ENCODE measurements at regions not wholly inside any gene's neighbourhood (a gene's known extent, or its start where the extent isn't known, plus 50 kb on each side); places are given as distances from the start of the nearest gene placed in this dataset.
A peak's percentile ranks its signal among the peaks of the same experiment; 100 is the strongest.

GRCh38 chr4:102449751-102450352 is 51.3 kb upstream of the NFKB1 start:
- BruUV-seq (replicated peaks), result no TSS peak
- in situ Hi-C loops (cut with HindIII; ENCODE audit: extremely low pct_ligation_motif_present, low pct_unique_long_range_greater_than_20kb), result loop anchor here (10.0 kb wide), 1 partner anchor 165 kb away; no protein-coding TSS in a partner anchor
- TF ChIP-seq NFYB (CRISPR knock-in tag; IDR thresholded peaks at IDR 0.05) (no peak), HMG20B (CRISPR knock-in tag; conservative IDR thresholded peaks at IDR 0.05) (no peak), GATAD2A (CRISPR knock-in tag; IDR thresholded peaks at IDR 0.05) (peak; percentile 35; the same call in 1 of the 2 replicates), ARID4A (CRISPR knock-in tag; IDR thresholded peaks at IDR 0.05; ENCODE audit: borderline replicate concordance) (no peak), ZNF326 (CRISPR knock-in tag; IDR thresholded peaks at IDR 0.05; ENCODE audit: borderline replicate concordance) (no peak), CAMTA2 (CRISPR knock-in tag; IDR thresholded peaks at IDR 0.05; ENCODE audit: borderline replicate concordance) (no peak), ZNF784 (CRISPR knock-in tag; IDR thresholded peaks at IDR 0.05; ENCODE audit: borderline replicate concordance) (no peak), ARHGAP35 (CRISPR knock-in tag; IDR thresholded peaks at IDR 0.05; ENCODE audit: borderline replicate concordance) (no peak), NR2C2 (CRISPR knock-in tag; IDR thresholded peaks at IDR 0.05; ENCODE audit: borderline replicate concordance) (no peak), MBNL3 (CRISPR knock-in tag; conservative IDR thresholded peaks at IDR 0.05) (no peak), ZNF274 (CRISPR knock-in tag; IDR thresholded peaks at IDR 0.05) (no peak), HDAC6 (IDR thresholded peaks at IDR 0.05; ENCODE audit: low read depth, low read length) (no peak), CERS6 (CRISPR knock-in tag; IDR thresholded peaks at IDR 0.05) (no peak), NBN (conservative IDR thresholded peaks at IDR 0.05) (no peak), FOSL2 (CRISPR knock-in tag; IDR thresholded peaks at IDR 0.05) (no peak), MYNN (CRISPR knock-in tag; IDR thresholded peaks at IDR 0.05; ENCODE audit: low read depth) (no peak), NONO (IDR thresholded peaks at IDR 0.05) (no peak), NONO (CRISPR knock-in tag; conservative IDR thresholded peaks at IDR 0.05) (no peak), RNF2 (conservative IDR thresholded peaks at IDR 0.05; ENCODE audit: low read depth) (no peak), ZNF720 (CRISPR knock-in tag; IDR thresholded peaks at IDR 0.05) (no peak), ZBTB20 (CRISPR knock-in tag; IDR thresholded peaks at IDR 0.05; ENCODE audit: borderline replicate concordance, low read depth) (no peak), ZNF879 (CRISPR knock-in tag; IDR thresholded peaks at IDR 0.05) (no peak)

More at GRCh38 chr4:102449751-102450352, 51.3 kb upstream of the NFKB1 start:
- H3K4me3 ChIP-seq (replicated peaks in 1 of 3; ENCODE audit: insufficient read depth in 1 of 3, low read depth in 2 of 3, low read length in 3 of 3), result no peak overlapping the region
- no peaks in the 10 kb centered on the region for H4K20me1 ChIP-seq (ENCODE audit: insufficient read depth, low read length)
- CTCF ChIA-PET (ENCODE audit: low intra/inter-chr PET ratio, low total read pairs), result interaction anchor here (0.7 to 1.8 kb wide), 6 partner anchors 18 to 559 kb away, joined by 3 to 9 read pairs (median 4); no protein-coding TSS in a partner anchor
- ATAC-seq, result peak; percentile 81
- no peaks in the 10 kb centered on the region; a peak in 1 of 5 replicates for H3K27me3 ChIP-seq (ENCODE audit: control insufficient read depth in 1 of 2, insufficient read depth in 2 of 2, low read length in 2 of 2)
- peak; percentile 84 for FAIRE-seq
- H3K9ac ChIP-seq (ENCODE audit: insufficient read depth, low read depth, low read length), result no peak overlapping the region
- peaks cover 3% of the 10 kb centered on the region for H3K4me1 ChIP-seq (ENCODE audit: insufficient read depth, low read length)
- H3K79me2 ChIP-seq (ENCODE audit: insufficient read depth, low read length), result no peaks in the 10 kb centered on the region
- POLR2A ChIA-PET, result no interaction called here
- WGBS (ENCODE audit: low lambda C conversion rate), result 3% methylated on average over 4 of the region's 4 CpGs
- H3K27ac ChIP-seq (ENCODE audit: extremely low read length, insufficient read depth, low read length), result no peak overlapping the region
- H2AFZ ChIP-seq (ENCODE audit: low read length), result no peak overlapping the region
- H3K9me3 ChIP-seq (ENCODE audit: low read length), result no peaks in the 10 kb centered on the region
- no peak overlapping the region for H3K4me2 ChIP-seq (ENCODE audit: low read depth, low read length)
- DNase-seq (ENCODE audit: low spot score), result peak; percentile 65
- no peaks in the 10 kb centered on the region for H3K36me3 ChIP-seq (replicated peaks in 1 of 2; ENCODE audit: control insufficient read depth in 1 of 2, insufficient read depth in 2 of 2, low read length in 2 of 2)
- intact Hi-C loops (cut with micrococcal nuclease; ENCODE audit: unreplicated experiment), result loop anchor here (1.0 to 10.0 kb wide), 5 partner anchors 51 to 647 kb away; partner anchors contain the start of genes BDH2 and NFKB1

All from HepG2 (cell line).